NOMO-1 (cell line): ENCODE measurements at regions not wholly inside any gene's neighbourhood (a gene's known extent, or its start where the extent isn't known, plus 50 kb on each side); places are given as distances from the start of the nearest gene placed in this dataset.
"Not testable (repeated sequence)": the region's sequence is repeated elsewhere in the genome, so short reads cannot be mapped to it uniquely, and the experiment has no call there.

Experiments used
- DNase-seq, 2 experiments: peaks; one replicate each; lab custom pipeline; 2025; ENCODE audit not compliant: unreplicated experiment in 2 of 2; lab: John Stamatoyannopoulos, UW

DNA sequence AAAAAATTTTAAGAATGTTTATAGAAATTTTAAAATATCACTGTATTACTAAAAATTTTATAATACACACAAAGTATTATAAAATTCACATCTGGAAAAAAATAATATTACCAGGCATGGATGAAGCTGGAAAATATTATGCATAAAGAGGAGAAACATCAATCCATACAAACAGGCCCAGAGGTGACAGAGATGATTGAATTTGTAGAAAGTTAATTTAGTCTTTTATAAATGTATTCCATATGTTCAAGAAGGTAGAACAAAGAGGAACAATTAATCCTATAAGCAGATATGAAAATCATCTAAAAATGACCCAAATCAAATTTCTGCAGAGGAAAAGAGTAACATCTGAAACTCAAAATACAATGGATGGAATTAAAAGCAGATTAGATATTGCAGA, 605.2 kb upstream of the CELF4 start:
- DNase-seq: no peak

DNA sequence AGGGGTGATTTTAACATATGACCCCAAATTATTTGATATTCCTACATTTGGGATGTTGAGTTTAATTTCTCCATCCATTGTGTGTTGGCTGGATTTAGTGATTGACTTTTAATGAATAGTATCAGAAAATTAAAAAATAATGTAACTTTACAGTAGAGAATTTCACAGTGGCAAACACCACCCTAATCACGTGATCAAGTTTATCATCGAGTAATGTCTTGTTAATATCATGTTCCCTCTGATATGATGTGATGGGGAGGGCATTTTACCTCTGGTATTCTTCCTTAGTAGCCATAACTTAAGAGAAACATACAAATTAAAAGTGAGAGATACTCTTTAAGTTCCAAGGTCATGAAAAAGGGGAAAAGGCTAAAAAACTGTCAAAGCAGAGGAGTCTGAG, 602.0 kb upstream of the CELF4 start:
- no peak for DNase-seq

DNA sequence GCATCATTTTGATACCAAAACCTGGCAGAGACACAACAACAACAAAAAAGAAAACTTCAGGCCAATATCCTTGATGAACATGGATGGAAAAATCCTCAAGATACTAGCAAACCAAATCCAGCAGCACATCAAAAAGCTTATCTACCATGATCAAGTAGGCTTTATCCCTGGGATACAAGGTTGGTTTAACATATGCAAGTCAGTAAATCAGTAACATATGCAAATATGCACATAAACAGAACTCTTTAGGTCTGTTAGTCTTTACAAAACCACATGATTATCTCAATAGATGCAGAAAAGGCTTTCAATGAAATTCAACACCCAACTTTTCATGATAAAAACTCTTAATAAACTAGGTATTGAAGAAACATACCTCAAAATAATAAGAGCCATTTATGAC, 587.5 kb upstream of the CELF4 start:
- DNase-seq: not testable (repeated sequence)

DNA sequence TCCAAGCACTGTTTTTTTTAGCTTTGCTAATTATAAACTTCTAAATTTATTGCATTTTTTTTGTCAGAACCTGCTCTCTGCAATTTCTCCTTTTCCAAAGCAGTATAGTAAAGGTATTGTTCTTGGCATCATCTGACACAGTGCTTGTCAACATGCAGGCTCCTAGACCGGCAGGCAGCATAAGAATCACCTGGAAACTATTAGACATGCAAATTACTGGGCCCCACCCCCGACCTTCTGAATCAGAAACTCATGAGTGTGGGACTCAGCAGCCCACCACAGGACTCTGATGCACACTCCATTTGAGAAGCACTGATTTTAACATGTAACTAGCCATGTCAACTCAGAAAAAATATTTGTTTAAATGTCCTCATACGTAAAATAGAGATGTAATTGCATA, 551.1 kb upstream of the CELF4 start:
- no peak for DNase-seq

DNA sequence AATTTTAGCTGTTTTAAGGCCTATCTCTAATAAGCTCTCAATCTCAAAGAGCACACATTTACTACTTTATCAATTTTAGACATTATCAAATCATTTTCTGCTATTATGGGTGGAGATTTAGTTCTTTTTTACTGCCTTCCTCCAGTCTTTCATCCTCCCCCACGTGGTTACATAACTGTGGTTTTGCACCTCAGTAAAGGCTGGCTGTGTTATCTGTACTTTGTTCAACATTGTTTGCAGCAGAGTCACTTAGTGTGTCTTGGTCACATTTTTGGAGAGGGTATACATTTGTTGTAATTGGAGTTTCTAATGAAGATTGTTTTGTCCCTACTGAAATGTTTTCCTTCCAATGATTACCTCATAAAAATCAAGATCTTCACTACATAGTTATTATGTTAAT, 549.6 kb upstream of the CELF4 start:
- no peak for DNase-seq

DNA sequence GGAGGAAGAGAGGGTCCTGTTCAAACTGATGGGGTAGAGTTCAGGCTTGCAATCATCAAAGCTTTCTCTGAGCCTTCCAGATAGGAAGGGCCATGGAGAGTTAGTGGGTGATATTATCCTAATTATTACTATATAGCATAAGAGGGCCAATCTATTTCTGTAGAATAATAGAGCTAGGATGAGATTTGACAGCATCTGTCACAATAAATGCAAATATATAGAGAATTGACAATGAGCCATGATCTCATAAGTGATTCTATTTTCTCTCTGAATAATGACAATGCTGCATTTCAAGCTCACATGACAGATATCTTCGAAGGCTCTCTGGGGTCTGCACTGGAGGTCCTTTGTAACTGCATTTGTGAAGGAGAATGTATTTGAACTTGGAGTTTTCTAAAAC, 521.9 kb upstream of the CELF4 start:
- DNase-seq: no peak

DNA sequence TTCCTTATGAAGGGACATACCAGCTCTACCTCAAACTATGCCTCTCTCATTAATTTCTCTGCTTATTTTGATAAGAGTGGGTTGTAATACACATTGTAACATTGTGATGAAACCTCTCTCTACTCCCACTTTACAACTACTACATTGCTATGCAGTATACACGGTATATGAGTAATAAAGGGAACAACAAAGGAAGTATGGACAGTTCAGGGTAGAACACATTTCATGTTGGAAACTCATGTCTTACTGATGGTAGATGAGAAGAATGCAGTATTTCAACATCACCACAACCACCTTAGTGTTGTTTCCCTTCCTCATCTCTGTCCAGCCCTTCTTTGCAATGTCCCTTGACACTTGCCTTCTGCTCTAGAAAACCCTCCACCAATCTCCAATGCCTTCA, 515.9 kb upstream of the CELF4 start:
- DNase-seq: no peak

DNA sequence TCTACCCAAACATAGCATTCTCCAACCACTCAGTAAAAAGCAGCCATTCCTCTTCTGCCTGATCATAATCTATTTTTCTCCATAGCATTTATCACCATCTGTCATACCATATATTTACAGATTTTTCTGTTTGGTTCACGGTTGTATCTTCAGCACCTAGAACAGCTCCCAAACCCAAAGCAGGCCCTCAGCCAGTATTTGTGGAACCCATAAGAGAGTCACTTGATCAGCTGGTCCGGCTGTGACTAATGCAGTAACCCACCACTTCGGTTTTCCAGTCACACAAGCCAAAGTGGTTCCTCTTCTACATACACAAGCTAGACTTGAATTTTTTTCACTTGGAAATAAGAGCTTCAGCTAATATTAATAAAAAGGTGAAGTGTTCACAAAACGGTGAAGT, 511.6 kb upstream of the CELF4 start:
- no peak for DNase-seq

DNA sequence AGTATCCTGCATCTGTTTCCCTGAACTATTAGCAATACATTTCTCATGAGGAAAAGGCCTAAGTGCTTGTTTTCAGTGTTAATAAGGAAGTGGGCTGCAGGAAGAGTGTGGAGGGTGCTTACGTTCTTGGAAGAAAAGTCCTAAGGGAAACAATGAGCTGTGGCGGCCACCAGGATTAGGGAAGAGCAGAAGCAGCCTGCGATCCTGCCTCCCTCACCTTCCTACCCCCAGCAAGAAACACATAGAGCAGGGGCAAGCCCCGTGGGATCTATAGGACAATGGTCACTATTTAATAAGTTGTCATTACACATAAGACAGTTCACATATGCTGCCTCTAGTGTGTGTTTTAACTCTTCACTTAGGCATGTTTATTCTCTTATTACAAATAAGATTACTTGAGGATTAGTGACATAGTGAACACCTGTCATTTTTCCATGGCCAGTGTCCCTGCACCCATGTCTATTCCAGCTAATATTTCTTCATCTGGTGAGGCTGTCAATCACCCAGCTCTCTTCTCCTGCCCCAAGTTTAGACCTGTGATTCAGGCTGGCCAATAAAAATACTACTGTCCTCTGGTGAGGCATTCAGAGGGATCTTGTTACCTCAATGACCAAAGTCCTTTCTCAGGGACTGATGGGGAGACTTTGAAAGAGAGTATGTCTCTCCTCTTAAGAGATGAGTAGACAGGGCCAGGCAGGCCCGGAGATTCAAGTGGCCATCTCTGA, 510.9 kb upstream of the CELF4 start:
- DNase-seq: no peak

DNA sequence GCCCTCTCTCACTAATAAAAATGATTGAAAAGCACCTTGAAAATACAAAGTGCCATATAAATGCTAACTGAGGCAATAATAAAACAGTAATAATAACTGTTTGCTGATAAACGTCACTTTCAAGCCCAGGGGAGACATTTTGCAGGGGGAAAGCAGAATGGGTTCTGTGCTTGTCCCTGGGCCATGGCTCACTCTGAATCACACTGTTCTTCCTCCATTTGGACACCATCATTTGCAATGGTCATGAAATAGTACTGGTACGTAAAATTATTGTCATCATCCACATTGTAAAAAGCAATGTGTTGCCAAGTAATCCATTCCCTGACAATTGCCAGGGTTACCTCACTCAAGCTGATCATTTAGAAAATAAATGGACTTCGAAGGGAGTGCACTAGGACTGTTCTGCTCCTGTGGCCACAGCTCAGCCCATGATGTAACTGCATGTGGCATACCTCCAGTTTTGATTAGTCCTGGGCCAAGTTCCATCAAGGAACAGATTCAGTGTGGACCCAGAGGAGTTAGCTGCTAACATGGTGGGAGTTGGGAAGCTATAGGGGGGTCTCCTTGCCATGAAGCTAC, 508.8 kb upstream of the CELF4 start:
- no peak for DNase-seq

DNA sequence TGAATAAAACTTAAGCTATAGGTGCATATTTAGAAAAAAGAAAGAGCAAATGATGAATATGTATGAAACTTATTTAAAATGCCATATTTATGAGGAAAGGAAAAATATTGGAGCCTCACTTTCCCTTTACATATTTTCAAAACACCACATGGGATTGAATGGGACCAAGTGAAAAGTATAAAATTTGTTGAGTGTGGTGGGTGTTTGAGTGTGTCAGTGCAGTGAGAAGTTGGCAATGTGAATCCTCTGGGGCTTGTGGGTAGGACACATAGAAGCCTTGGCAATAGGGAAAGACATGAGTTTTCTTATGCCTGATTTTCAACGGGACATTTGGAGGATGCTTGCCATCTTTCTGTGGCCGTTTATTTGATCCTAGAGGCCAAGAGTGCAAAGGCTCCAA, 502.2 kb upstream of the CELF4 start:
- DNase-seq: no peak

DNA sequence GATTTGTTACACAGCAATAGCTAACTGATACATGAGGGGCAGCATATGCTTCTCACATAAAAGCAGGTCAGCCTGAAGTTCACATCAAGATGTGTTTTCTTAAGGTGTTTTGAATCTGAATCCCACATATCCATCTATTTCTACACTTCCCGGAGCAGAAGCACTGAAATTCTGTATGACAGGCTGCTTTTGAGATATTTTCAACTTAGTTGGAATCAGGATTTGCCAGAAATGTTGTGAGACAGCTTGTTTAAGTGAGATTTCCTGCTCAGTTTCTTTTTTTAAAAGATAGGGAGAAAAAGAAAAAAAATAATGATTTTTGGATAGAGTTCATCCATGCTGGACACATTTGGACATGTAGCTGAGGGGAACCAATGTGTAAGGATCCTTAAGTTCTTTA, 501.5 kb upstream of the CELF4 start:
- no peak for DNase-seq

DNA sequence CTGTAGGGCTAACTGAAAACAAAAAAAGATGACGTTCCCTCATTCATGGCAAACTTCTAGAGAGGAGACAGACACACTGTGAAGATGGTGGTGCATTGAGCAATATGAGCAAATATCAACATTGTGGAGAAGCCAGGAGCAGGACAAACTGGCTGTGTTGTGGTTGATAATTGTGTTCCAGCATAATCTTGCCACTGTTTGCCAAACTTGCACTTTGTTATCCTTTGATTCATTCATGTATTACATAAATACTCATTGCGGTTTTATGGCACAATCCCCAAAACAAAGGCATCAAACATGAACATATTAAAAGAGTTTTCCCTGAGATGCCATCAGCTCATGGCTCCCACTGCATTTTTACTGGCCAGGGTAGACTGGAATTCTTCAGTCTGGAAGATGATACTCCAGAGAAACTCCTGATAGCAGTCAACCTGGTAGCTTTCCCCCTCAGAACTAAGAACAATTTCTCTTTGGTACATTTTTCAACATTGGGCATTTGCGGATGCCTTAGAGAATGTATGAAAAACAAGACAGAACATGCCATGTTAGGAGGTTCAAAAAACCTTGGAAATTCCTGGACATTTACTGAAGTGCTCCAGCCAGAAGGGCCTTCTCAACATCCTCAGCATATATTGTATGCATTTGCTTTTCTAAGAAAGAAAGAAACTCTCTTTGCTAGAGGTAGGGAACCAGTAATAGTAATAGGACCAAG, 487.4 kb upstream of the CELF4 start:
- no peak for DNase-seq

DNA sequence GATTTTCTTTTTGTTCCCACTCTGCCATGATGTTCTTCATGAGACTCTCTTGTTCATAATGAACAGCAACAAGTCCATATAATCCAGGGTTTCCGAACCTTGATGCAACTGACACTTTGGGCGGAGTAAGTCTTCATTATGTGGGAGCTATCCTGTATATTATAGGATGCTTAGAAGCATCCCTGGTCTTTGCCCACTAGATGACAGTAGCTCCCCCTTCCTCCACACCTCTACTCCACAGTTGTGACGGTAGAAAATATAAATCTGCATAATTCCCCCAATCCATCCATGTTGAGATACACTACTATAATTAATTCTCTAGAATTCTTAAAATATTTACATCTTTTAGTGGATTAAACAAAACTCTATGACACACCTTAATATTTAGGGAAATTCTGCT, 482.2 kb upstream of the CELF4 start:
- no peak for DNase-seq

DNA sequence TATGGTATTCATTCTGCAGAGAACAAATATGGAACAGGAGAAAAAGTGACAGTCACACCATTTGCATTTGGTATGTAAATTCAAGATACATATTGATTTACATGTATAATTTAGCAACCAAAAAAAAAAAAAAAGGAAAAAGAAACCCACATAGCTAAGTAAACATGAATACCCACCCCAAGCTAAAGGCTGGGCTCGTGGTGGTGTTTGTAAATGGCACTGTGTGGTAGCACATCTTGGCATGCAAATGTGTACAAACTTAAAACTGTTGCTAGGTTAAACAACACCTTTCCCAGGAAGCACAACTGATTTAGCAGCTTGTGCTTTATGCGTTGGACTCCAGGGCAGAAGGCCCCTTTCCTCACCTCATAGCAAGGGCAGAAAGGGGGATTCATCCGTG, 481.1 kb upstream of the CELF4 start:
- no peak for DNase-seq

DNA sequence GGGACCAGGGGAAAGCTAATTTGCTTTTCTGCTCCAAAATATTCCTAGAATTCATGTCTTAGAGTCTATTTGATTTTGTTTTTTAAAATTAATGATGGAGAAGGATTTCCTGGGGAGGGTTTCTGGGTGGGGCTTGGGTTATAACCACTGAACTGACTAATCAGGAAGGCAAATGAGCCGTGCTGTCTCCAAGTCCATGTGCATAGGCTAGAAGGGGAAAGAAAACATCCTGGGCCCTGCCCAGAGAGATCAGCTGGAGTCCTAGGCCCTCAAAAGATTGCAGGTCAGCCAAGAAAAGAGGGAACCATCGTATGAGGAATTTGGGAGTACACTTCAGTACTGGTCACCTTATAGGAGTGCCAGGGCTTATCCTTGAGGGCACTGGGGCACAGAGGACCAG, 480.2 kb upstream of the CELF4 start:
- DNase-seq: no peak

DNA sequence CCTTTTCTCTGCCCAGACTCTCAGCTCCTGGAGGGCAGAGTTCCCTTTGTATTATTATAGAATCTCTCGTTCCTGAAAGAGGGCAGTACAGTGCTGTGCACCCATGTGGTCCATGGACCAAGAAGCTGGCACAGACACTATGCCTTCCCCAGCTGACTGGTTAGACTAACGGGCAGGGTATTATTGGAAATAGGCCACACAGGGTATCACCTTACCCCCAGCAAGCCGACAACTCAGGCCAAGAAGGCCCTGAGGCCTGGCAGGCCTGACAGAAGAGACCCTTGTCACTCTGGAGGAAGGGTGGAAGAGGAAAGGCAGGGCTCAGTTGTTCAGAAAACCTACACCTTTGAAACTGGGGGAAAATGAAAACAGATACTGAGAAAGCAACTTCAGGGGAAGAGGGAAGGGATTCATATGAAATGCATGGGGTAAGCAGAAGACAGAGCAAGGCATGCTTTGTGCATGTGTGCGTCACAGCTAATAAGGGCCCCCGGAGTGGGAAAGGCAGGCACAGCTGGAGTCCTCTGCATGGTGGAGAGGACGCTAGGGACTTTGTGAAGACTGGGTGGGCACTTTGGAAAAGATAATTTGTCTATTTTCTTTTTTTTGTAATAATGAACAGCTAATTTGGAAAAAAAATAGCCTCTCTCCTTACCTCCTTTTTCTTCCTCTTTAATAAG, 476.8 kb upstream of the CELF4 start:
- DNase-seq: no peak

DNA sequence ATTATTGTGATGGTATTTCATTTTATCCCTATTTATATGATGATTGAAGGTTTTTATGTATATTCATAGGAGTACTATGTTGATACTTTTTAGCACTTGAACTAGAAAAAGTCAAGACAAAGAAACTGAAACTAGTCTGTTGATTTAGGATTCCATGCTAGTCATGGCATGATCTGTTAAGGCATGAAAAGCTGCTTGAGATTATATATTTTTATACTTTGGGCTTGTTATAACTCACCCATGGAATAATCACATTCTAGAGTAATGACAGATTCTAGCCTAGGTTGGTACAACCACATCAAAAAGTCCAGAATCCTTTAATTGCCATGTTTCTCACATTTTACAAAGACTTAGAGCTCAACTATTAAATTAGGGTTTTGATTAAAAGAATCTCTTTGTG, 472.6 kb upstream of the CELF4 start:
- DNase-seq: no peak

DNA sequence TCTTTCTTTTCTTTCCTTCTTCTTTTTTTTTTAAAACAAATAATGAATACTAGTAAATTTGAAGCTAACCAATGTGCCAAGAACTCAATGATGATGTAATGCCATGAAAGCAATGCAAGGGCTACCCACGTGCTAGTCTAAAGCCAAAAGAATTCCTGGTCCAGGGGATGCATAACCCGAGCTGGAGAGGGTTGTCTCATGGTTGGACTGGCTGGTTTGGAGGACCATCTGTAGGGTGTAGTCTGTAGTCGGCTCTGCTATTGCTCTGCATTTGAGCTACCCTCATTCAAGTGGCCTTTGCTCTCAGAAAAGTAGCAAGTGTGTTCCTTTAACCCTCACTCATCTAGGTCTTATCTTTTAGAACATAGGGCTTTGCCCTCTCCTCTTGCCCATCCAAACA, 469.6 kb upstream of the CELF4 start:
- DNase-seq: no peak

DNA sequence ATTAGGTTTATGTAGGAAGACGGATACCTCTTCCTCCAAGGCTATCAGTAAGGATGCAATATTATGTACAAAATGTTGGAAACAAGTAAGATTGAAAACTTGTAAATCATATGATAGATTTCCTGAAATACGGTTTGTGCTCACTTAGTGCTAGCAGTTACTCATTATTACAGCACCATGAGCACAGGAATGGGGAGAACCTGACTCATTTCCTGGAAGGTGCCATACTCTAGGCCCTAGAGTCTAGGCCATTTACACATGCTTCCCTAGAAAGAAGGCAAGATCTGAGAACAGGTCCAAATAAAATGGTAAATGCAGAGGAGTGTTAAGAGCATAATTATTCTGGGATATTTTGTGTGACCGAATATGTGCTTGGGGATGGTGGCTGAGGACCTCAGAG, 467.7 kb upstream of the CELF4 start:
- DNase-seq: no peak

DNA sequence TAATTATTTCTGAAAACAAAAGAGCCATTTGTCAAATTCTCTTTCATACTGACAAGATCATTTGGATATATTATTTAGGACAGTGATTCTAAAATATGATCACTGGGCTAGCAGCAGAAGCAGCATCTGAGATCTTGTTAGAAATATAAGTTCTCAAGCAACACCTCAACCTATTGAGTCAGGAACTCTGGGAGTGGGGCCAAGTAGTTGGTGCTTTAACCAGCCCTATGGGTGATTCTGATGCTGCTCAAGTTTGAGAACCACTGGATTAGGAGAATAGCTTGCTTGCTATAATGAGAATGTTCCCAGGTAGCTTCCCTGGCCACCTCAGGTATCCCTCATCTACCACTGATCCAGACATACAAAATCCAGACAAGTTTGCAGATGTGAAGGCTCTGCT, 466.9 kb upstream of the CELF4 start:
- DNase-seq: no peak

DNA sequence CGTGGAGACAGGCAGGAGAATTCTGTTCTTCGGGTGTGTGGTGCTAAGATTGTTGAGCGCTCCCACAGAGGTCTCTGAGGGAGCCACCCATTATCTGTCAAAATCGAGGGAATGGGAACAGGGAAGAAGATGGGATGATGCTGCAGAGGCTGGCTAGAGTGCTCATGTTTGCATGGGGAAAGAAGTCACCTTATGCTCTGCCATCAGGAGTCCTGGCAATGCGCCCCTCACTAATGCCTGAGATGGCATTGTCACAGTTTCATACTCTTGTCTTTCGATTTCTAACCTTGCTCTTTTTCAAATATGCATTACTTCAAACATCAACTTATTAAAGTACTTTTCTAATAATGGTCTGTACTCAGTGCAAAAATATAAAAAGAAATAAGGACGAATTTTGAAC, 463.3 kb upstream of the CELF4 start:
- DNase-seq: no peak
